ENCODE measurements at regions not wholly inside any gene's neighbourhood (a gene's known extent, or its start where the extent isn't known, plus 50 kb on each side); places are given as distances from the start of the nearest gene placed in this dataset.

- no peak overlapping the region for H3K27ac Mint-ChIP-seq
- H2BK20ac ChIP-seq (ENCODE audit: low read depth, low read length, poor library complexity, severe bottlenecking): no peak overlapping the region
- H3K27me3 Mint-ChIP-seq (ENCODE audit: low read depth): no peaks in the 10 kb centered on the region
- no peak overlapping the region for H3K23ac ChIP-seq (ENCODE audit: insufficient read length, low read depth, low read length)
- H3K27me3 ChIP-seq (ENCODE audit: insufficient read depth, low read length): no peaks in the 10 kb centered on the region
- no peaks in the 10 kb centered on the region for H3K23me2 ChIP-seq (ENCODE audit: insufficient read length, low read depth, low read length, poor library complexity, severe bottlenecking)
- no peak overlapping the region for H3K4ac ChIP-seq (ENCODE audit: low read depth, low read length)
- H4K20me1 ChIP-seq (ENCODE audit: control insufficient read depth, insufficient read depth, insufficient read length): no peaks in the 10 kb centered on the region
- no peak overlapping the region for H3K14ac ChIP-seq (ENCODE audit: insufficient read depth, low read length)
- no CpG with 5 or more reads among the region's 4 CpGs for WGBS (ENCODE audit: extremely low coverage, insufficient read length, low lambda C conversion rate)
- no peak overlapping the region for H3K4me2 ChIP-seq (ENCODE audit: insufficient read depth, insufficient read length, low read length)
- no peak overlapping the region for H2BK15ac ChIP-seq (ENCODE audit: low read depth, low read length)
- no peak overlapping the region for H3K18ac ChIP-seq (ENCODE audit: insufficient read length, low read depth, low read length)
- H3K9me3 Mint-ChIP-seq: no peaks in the 10 kb centered on the region
- H2BK120ac ChIP-seq (ENCODE audit: low read depth, low read length, poor library complexity, severe bottlenecking): no peak overlapping the region
- no peak overlapping the region for H3K9ac ChIP-seq (ENCODE audit: extremely low read depth, insufficient read length, low read length)
- no peak overlapping the region for H3K27ac ChIP-seq (ENCODE audit: insufficient read length, low read depth, low read length)
- H3K36me3 Mint-ChIP-seq (ENCODE audit: insufficient read depth in 1 of 3, low read depth in 3 of 3): no peaks in the 10 kb centered on the region
- no peak overlapping the region for H3K56ac ChIP-seq (ENCODE audit: insufficient read length, low read depth, low read length)
- no peak for DNase-seq
- H4K91ac ChIP-seq (ENCODE audit: insufficient read length, low read depth, low read length): no peak overlapping the region
- H2BK5ac ChIP-seq (ENCODE audit: insufficient read length, low read length): no peak overlapping the region
- no peak overlapping the region for H3K4me3 Mint-ChIP-seq
- H3K79me2 ChIP-seq (ENCODE audit: insufficient read depth, low read length): no peaks in the 10 kb centered on the region; the same call in 1 of the 2 replicates
- no peaks in the 10 kb centered on the region; the same call in 1 of the 2 replicates for H3K4me1 ChIP-seq (ENCODE audit: insufficient read depth, low read length)
- no peak overlapping the region for H4K5ac ChIP-seq (ENCODE audit: insufficient read length, low read depth, low read length)
- no peak overlapping the region for H4K8ac ChIP-seq (replicated peaks; ENCODE audit: insufficient read length, low read depth, low read length)
- peaks cover 8 to 12% of the 10 kb centered on the region in 2 experiments for H3K4me1 Mint-ChIP-seq
- H2BK12ac ChIP-seq (ENCODE audit: insufficient read length, low read depth, low read length): no peak overlapping the region
- H3K9me3 ChIP-seq (ENCODE audit: control insufficient read depth, low read depth, low read length): no peaks in the 10 kb centered on the region
- no peaks in the 10 kb centered on the region for H3K79me1 ChIP-seq (ENCODE audit: insufficient read depth, low read depth, low read length, poor library complexity, severe bottlenecking)
- H3T11ph ChIP-seq (ENCODE audit: low read length): no peak overlapping the region
- H2AFZ ChIP-seq (ENCODE audit: low read length): no peak overlapping the region
- TF ChIP-seq, protein P1, sequence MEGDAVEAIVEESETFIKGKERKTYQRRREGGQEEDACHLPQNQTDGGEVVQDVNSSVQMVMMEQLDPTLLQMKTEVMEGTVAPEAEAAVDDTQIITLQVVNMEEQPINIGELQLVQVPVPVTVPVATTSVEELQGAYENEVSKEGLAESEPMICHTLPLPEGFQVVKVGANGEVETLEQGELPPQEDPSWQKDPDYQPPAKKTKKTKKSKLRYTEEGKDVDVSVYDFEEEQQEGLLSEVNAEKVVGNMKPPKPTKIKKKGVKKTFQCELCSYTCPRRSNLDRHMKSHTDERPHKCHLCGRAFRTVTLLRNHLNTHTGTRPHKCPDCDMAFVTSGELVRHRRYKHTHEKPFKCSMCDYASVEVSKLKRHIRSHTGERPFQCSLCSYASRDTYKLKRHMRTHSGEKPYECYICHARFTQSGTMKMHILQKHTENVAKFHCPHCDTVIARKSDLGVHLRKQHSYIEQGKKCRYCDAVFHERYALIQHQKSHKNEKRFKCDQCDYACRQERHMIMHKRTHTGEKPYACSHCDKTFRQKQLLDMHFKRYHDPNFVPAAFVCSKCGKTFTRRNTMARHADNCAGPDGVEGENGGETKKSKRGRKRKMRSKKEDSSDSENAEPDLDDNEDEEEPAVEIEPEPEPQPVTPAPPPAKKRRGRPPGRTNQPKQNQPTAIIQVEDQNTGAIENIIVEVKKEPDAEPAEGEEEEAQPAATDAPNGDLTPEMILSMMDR (conservative IDR thresholded peaks at IDR 0.05): no peak
- H2AK5ac ChIP-seq (ENCODE audit: insufficient read length, low read length): no peak overlapping the region
These were observed 1008.8 kb downstream of the ADGRL3 start for GRCh38 chr4:62208921-62209320.

Data from H9 (cell line).